Astrocyte (in vitro differentiated cells and primary cell): ENCODE measurements at regions not wholly inside any gene's neighbourhood (a gene's known extent, or its start where the extent isn't known, plus 50 kb on each side); places are given as distances from the start of the nearest gene placed in this dataset.
"Not testable (repeated sequence)": the region's sequence is repeated elsewhere in the genome, so short reads cannot be mapped to it uniquely, and the experiment has no call there.

Experiments
- DNase-seq: peaks from one replicate; pipeline ENCODE4 v3.0.0-alpha.2; 2010; ENCODE audit warnings: low read depth
- FAIRE-seq: peaks from 2 replicates; lab custom pipeline; 2011; peaks lifted over from hg19 to GRCh38; lab: Jason Lieb, UNC
- H2AFZ ChIP-seq: 2 replicates; pipeline ENCODE4 v1.6.0; 2012; ENCODE audit warnings: low read depth, low read length, inconsistent platforms
- H3K27ac ChIP-seq: 2 replicates; pipeline ENCODE4 v1.5.1; 2011; ENCODE audit warnings: low read depth, low read length, inconsistent platforms
- H3K27me3 ChIP-seq: 2 replicates; pipeline ENCODE4 v1.6.0; 2011; ENCODE audit warnings: low read length, inconsistent platforms; ENCODE audit not compliant: insufficient read depth
- H3K36me3 ChIP-seq: 2 replicates; pipeline ENCODE4 v1.5.1; 2011; ENCODE audit warnings: low read length, inconsistent platforms; ENCODE audit not compliant: insufficient read depth
- H3K4me1 ChIP-seq: 2 replicates; pipeline ENCODE4 v1.5.1; 2011; ENCODE audit warnings: low read length, inconsistent platforms; ENCODE audit not compliant: insufficient read depth
- H3K4me2 ChIP-seq: 2 replicates; pipeline ENCODE4 v1.6.0; 2012; ENCODE audit warnings: low read length, inconsistent platforms
- H3K4me3 ChIP-seq: 2 replicates; pipeline ENCODE4 v1.5.1; 2011; ENCODE audit warnings: low read depth, mild to moderate bottlenecking, low read length, inconsistent platforms; ENCODE audit not compliant: insufficient read depth
- H3K79me2 ChIP-seq: 2 replicates; pipeline ENCODE4 v1.6.0; 2012; ENCODE audit warnings: mild to moderate bottlenecking, low read length, inconsistent platforms; ENCODE audit not compliant: insufficient read depth
- H3K9ac ChIP-seq: 2 replicates; pipeline ENCODE4 v1.6.0; 2012; ENCODE audit warnings: mild to moderate bottlenecking, low read length, inconsistent platforms
- H3K9me3 ChIP-seq: 2 replicates; pipeline ENCODE4 v1.5.1; 2012; ENCODE audit warnings: low read depth, mild to moderate bottlenecking, low read length, inconsistent platforms; ENCODE audit not compliant: insufficient read depth
- H4K20me1 ChIP-seq: 2 replicates; pipeline ENCODE4 v1.6.0; 2012; ENCODE audit warnings: low read length, inconsistent platforms; ENCODE audit not compliant: insufficient read depth
- H3K27ac Mint-ChIP-seq: one replicate; pipeline ENCODE4 v1.8.0; 2021; ENCODE audit warnings: mild to moderate bottlenecking, mixed read lengths; ENCODE audit not compliant: unreplicated experiment
- H3K27me3 Mint-ChIP-seq: one replicate; pipeline ENCODE4 v1.8.0; 2021; ENCODE audit warnings: low read depth, mixed read lengths; ENCODE audit not compliant: unreplicated experiment
- H3K36me3 Mint-ChIP-seq: one replicate; pipeline ENCODE4 v1.8.0; 2021; ENCODE audit warnings: low read depth, mixed read lengths; ENCODE audit not compliant: unreplicated experiment
- H3K4me1 Mint-ChIP-seq: one replicate; pipeline ENCODE4 v1.8.0; 2021; ENCODE audit warnings: low read depth, mixed read lengths; ENCODE audit not compliant: unreplicated experiment
- H3K4me3 Mint-ChIP-seq: one replicate; pipeline ENCODE4 v1.8.0; 2021; ENCODE audit warnings: mild to moderate bottlenecking, moderate library complexity, mixed read lengths; ENCODE audit not compliant: unreplicated experiment
- H3K9me3 Mint-ChIP-seq: one replicate; pipeline ENCODE4 v1.8.0; 2021; ENCODE audit warnings: mild to moderate bottlenecking, mixed read lengths; ENCODE audit not compliant: unreplicated experiment
- EZH2 ChIP-seq: IDR thresholded peaks from 2 replicates; pipeline ENCODE4 v1.6.1; 2012; ENCODE audit warnings: mild to moderate bottlenecking, low read length, inconsistent platforms; ENCODE audit not compliant: insufficient read depth
- TF ChIP-seq, protein P1 (sequence below): IDR thresholded peaks from 2 replicates; pipeline ENCODE4 v1.5.1; 2011; ENCODE audit warnings: low read depth, mild to moderate bottlenecking, inconsistent platforms, low read length, moderate library complexity; ENCODE audit not compliant: insufficient read depth

DNA sequence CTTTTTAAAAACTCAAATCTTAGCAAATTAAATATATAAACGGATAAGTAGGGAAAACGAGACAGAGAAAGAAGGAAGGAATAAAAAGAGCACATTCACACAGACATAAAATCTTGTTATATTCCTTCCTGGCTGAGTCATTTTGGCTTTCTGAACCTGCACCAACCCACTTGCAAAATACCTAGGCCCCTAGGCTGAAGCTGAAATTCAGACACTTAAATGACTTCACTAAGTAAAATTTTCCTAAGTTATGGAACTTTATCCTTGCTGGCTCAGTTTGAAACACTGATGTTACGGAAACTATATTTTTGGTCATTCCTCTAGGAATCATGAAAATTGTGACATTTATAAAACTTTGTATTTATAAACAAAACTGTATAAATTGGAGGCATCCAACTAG lies 462.8 kb upstream of the NFIA start:
- Histone ChIP-seq H3K4me1 (peaks cover 7% of the 10 kb centered on the region), H3K27me3 (no peaks in the 10 kb centered on the region), H3K27ac (no peak overlapping the region), H3K36me3 (no peaks in the 10 kb centered on the region), H3K4me3 (no peak overlapping the region), H4K20me1 (no peaks in the 10 kb centered on the region), H3K79me2 (no peaks in the 10 kb centered on the region), H3K9ac (no peak overlapping the region), H3K9me3 (no peaks in the 10 kb centered on the region), H3K4me2 (no peak overlapping the region), H2AFZ (no peak overlapping the region)
- TF ChIP-seq, protein P1, sequence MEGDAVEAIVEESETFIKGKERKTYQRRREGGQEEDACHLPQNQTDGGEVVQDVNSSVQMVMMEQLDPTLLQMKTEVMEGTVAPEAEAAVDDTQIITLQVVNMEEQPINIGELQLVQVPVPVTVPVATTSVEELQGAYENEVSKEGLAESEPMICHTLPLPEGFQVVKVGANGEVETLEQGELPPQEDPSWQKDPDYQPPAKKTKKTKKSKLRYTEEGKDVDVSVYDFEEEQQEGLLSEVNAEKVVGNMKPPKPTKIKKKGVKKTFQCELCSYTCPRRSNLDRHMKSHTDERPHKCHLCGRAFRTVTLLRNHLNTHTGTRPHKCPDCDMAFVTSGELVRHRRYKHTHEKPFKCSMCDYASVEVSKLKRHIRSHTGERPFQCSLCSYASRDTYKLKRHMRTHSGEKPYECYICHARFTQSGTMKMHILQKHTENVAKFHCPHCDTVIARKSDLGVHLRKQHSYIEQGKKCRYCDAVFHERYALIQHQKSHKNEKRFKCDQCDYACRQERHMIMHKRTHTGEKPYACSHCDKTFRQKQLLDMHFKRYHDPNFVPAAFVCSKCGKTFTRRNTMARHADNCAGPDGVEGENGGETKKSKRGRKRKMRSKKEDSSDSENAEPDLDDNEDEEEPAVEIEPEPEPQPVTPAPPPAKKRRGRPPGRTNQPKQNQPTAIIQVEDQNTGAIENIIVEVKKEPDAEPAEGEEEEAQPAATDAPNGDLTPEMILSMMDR, result no peak
- no peak for TF ChIP-seq EZH2
- DNase-seq (no peak), FAIRE-seq (no peak)
- no peaks in the 10 kb centered on the region for H3K27me3 Mint-ChIP-seq
- H3K36me3 Mint-ChIP-seq, result no peaks in the 10 kb centered on the region
- H3K4me3 Mint-ChIP-seq, result no peak overlapping the region
- H3K27ac Mint-ChIP-seq, result no peak overlapping the region
- no peaks in the 10 kb centered on the region for H3K9me3 Mint-ChIP-seq
- peaks cover 24% of the 10 kb centered on the region for H3K4me1 Mint-ChIP-seq

DNA sequence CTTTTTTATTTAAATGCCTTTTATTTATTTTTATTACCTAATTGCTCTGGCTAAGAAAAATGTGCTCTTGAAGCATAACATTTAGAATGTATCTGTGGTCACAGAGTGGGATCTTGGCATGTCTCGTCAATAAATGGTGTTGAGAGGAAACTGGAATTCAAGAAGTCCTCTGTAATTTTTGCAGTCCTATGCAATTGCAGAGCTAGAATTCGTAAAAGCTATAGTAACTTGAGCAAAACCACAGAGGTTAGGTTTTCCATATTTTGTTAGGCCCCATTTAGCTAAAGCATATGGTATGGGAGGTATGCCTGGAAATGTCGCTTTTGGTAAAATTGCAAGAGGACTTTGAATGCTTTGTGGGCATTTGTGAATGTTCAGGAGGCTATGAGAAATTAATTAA lies 466.7 kb upstream of the NFIA start:
- H3K36me3 ChIP-seq, result no peaks in the 10 kb centered on the region
- no peak overlapping the region for H3K9ac ChIP-seq
- no peaks in the 10 kb centered on the region for H3K9me3 ChIP-seq
- H3K4me1 ChIP-seq, result no peaks in the 10 kb centered on the region
- H2AFZ ChIP-seq, result no peak overlapping the region
- no peaks in the 10 kb centered on the region for H3K27me3 Mint-ChIP-seq
- H3K27ac Mint-ChIP-seq, result peak overlapping the region; percentile 88
- no peaks in the 10 kb centered on the region for H3K9me3 Mint-ChIP-seq
- no peaks in the 10 kb centered on the region for H3K36me3 Mint-ChIP-seq
- H4K20me1 ChIP-seq, result no peaks in the 10 kb centered on the region
- peaks cover 17% of the 10 kb centered on the region for H3K4me1 Mint-ChIP-seq
- TF ChIP-seq, protein P1, result no peak
- TF ChIP-seq EZH2, result no peak
- DNase-seq (peak; percentile 52), FAIRE-seq (no peak)
- H3K79me2 ChIP-seq, result no peaks in the 10 kb centered on the region
- H3K27me3 ChIP-seq, result no peaks in the 10 kb centered on the region
- H3K27ac ChIP-seq, result no peak overlapping the region
- no peak overlapping the region for H3K4me3 Mint-ChIP-seq
- H3K4me2 ChIP-seq, result no peak overlapping the region
- H3K4me3 ChIP-seq, result no peak overlapping the region

DNA sequence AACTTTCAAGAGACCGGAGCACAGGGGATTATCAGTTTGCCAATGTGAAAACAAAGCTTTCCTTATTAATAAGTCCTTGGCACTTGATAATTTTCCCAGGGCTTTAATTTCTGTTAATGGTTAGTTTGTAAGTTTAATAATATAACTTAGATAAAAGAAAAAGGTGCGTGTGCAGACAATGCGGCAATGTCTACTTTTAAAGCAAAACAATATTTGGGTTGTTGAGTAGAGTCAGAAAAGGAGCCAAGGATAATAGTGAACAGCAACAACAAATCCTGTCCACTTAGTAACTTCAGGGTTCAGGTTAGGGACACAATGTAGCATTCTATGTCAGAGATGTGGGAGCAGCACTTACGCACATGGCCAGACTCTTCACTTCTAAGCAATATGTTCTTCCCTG lies 469.6 kb upstream of the NFIA start:
- FAIRE-seq, result no peak
- no peak overlapping the region for H3K4me2 ChIP-seq
- H2AFZ ChIP-seq, result no peak overlapping the region
- H3K9ac ChIP-seq, result no peak overlapping the region
- Mint-ChIP-seq H3K27ac (no peak overlapping the region), H3K9me3 (peaks cover 3% of the 10 kb centered on the region), H3K4me1 (peaks cover 20% of the 10 kb centered on the region), H3K36me3 (no peaks in the 10 kb centered on the region), H3K27me3 (no peaks in the 10 kb centered on the region), H3K4me3 (no peak overlapping the region)
- no peak overlapping the region for H3K27ac ChIP-seq
- no peaks in the 10 kb centered on the region for H4K20me1 ChIP-seq
- no peaks in the 10 kb centered on the region for H3K36me3 ChIP-seq
- TF ChIP-seq, protein P1, result no peak
- H3K4me1 ChIP-seq, result no peaks in the 10 kb centered on the region
- DNase-seq, result no peak
- H3K9me3 ChIP-seq, result no peaks in the 10 kb centered on the region
- H3K79me2 ChIP-seq, result no peaks in the 10 kb centered on the region
- no peaks in the 10 kb centered on the region for H3K27me3 ChIP-seq
- H3K4me3 ChIP-seq, result no peak overlapping the region

DNA sequence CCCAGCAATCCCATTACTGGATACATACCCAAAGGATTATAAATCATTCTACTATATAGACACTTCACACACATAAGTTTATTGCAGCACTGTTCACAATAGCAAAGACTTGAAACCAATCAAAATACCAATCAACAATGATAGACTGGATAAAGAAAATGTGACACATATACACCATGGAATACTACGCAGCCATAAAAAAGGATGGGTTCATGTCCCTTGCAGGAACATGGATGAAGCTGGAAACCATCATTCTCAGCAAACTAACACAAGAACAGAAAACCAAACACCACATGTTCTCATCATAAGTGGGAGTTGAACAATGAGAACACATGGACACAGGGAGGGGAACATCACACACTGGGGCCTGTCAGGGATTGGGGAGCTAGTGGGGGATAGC lies 475.4 kb upstream of the NFIA start:
- H3K36me3 ChIP-seq, H3K27me3 Mint-ChIP-seq, H3K9me3 ChIP-seq, H3K4me1 ChIP-seq, H3K27me3 ChIP-seq, H3K4me3 Mint-ChIP-seq, H4K20me1 ChIP-seq, DNase-seq, H3K27ac Mint-ChIP-seq, H3K9me3 Mint-ChIP-seq, H3K36me3 Mint-ChIP-seq, H3K4me3 ChIP-seq, H3K4me1 Mint-ChIP-seq, H3K79me2 ChIP-seq, H2AFZ ChIP-seq, H3K9ac ChIP-seq, FAIRE-seq, H3K27ac ChIP-seq, H3K4me2 ChIP-seq: not testable (repeated sequence)
